ENCODE measurements at regions not wholly inside any gene's neighbourhood (a gene's known extent, or its start where the extent isn't known, plus 50 kb on each side); places are given as distances from the start of the nearest gene placed in this dataset.
"Not testable (repeated sequence)": the region's sequence is repeated elsewhere in the genome, so short reads cannot be mapped to it uniquely, and the experiment has no call there.

- DNase-seq = no peak
Measured at GRCh38 chr9:110029429-110029955, 178.5 kb downstream of the C9orf152 start.

- DNase-seq = no peak
Measured at GRCh38 chr9:110029956-110030480, 177.9 kb downstream of the C9orf152 start.

GRCh38 chr9:110030632-110031031 is 177.3 kb downstream of the C9orf152 start:
- DNase-seq = no peak

GRCh38 chr9:110031511-110032173 is 176.3 kb downstream of the C9orf152 start:
- DNase-seq = no peak

GRCh38 chr9:110032532-110032931 is 175.4 kb downstream of the C9orf152 start:
- not testable (repeated sequence) for DNase-seq

GRCh38 chr9:110033869-110034268 is 174.1 kb downstream of the C9orf152 start:
- no peak for DNase-seq

- no peak for DNase-seq
Measured at GRCh38 chr9:110036286-110036685, 171.7 kb downstream of the C9orf152 start.

GRCh38 chr9:110040788-110041187 is 167.2 kb downstream of the C9orf152 start:
- no peak for DNase-seq

- DNase-seq = no peak
Measured at GRCh38 chr9:110041452-110041851, 166.5 kb downstream of the C9orf152 start.

GRCh38 chr9:110047232-110047954 is 160.6 kb downstream of the C9orf152 start:
- no peak for DNase-seq

- peak; percentile 14 for DNase-seq
Measured at GRCh38 chr9:110047955-110048402, 160.0 kb downstream of the C9orf152 start.

- peak; percentile 63 for DNase-seq
Measured at GRCh38 chr9:110048403-110048975, 159.5 kb downstream of the C9orf152 start.

GRCh38 chr9:110048976-110049698 is 158.8 kb downstream of the C9orf152 start:
- no peak for DNase-seq

- no peak for DNase-seq
Measured at GRCh38 chr9:110049699-110050450, 158.1 kb downstream of the C9orf152 start.

- no peak for DNase-seq
Measured at GRCh38 chr9:110050925-110051355, 157.0 kb downstream of the C9orf152 start.

GRCh38 chr9:110056062-110056461 is 151.9 kb downstream of the C9orf152 start:
- DNase-seq = no peak

GRCh38 chr9:110058304-110058953 is 149.5 kb downstream of the C9orf152 start:
- peak; percentile 21 for DNase-seq

GRCh38 chr9:110059461-110059860 is 148.5 kb downstream of the C9orf152 start:
- no peak for DNase-seq

- DNase-seq = no peak
Measured at GRCh38 chr9:110064803-110065202, 143.2 kb downstream of the C9orf152 start.

- no peak for DNase-seq
Measured at GRCh38 chr9:110065532-110065931, 142.4 kb downstream of the C9orf152 start.

- no peak for DNase-seq
Measured at GRCh38 chr9:110066929-110067716, 140.8 kb downstream of the C9orf152 start.
